ENCODE measurements at regions not wholly inside any gene's neighbourhood (a gene's known extent, or its start where the extent isn't known, plus 50 kb on each side); places are given as distances from the start of the nearest gene placed in this dataset.

GRCh38 chr20:57948180-57948955 is 238.6 kb upstream of the PMEPA1 start (continued):
- TF ChIP-seq ELF1 (IDR thresholded peaks at IDR 0.05; ENCODE audit: borderline replicate concordance, low read depth) (no peak), JUND (IDR thresholded peaks at IDR 0.05) (no peak), YY1 (IDR thresholded peaks at IDR 0.05; ENCODE audit: extremely low read depth, insufficient replicate concordance, low read depth, low read length) (no peak), POLR2A (IDR thresholded peaks at IDR 0.05; ENCODE audit: borderline replicate concordance, extremely low read depth, insufficient read depth, insufficient read length) (no peak), CBX3 (IDR thresholded peaks at IDR 0.05; ENCODE audit: low read depth) (no peak), ZFX (IDR thresholded peaks at IDR 0.05) (no peak), CEBPB (IDR thresholded peaks at IDR 0.05; ENCODE audit: low read depth) (no peak)

GRCh38 chr20:57947421-57948179 is 237.8 kb upstream of the PMEPA1 start:
- H3K27me3 ChIP-seq (ENCODE audit: insufficient read depth, low read length): 0 out of 2 replicates have a peak, but pooled peaks cover 6% of the 10 kb centered on the region
- H3K9ac ChIP-seq (ENCODE audit: low read length): no peak overlapping the region
- no TSS peak for BruUV-seq (replicated peaks)
- H2AFZ ChIP-seq (ENCODE audit: low read depth, low read length, poor library complexity, severe bottlenecking): no peak overlapping the region
- no peak overlapping the region for H3K4me3 ChIP-seq (replicated peaks in 1 of 2; ENCODE audit: low read depth in 1 of 2, low read length in 2 of 2)
- DNase-seq (ENCODE audit: low read depth, low spot score): no peak
- no peaks in the 10 kb centered on the region for H3K79me2 ChIP-seq (ENCODE audit: insufficient read depth, low read length)
- no peaks in the 10 kb centered on the region for H3K36me3 ChIP-seq (ENCODE audit: control insufficient read depth in 1 of 2, insufficient read depth in 2 of 2, low read length in 2 of 2)
- no peaks in the 10 kb centered on the region for H4K20me1 ChIP-seq (ENCODE audit: insufficient read depth)
- no peaks in the 10 kb centered on the region for H3K4me1 ChIP-seq (ENCODE audit: control insufficient read depth in 1 of 2, insufficient read depth in 2 of 2, low read length in 2 of 2)
- H3K27ac ChIP-seq (ENCODE audit: low read depth, low read length): no peak overlapping the region
- no peaks in the 10 kb centered on the region for H3K9me3 ChIP-seq (ENCODE audit: control insufficient read depth in 1 of 2, insufficient read depth in 1 of 2, low read depth in 1 of 2, low read length in 2 of 2)
- no peaks in the 10 kb centered on the region for H3K9me2 ChIP-seq (ENCODE audit: insufficient read depth)
- intact Hi-C loops (cut with micrococcal nuclease): no loop called here
- TF ChIP-seq EZH2phosphoT487 (IDR thresholded peaks at IDR 0.05; ENCODE audit: borderline replicate concordance): no peak
- TF ChIP-seq EZH2 (IDR thresholded peaks at IDR 0.05): no peak
- no peak for TF ChIP-seq ZNF274 (IDR thresholded peaks at IDR 0.05; ENCODE audit: low read depth, low read length)
- no peak for TF ChIP-seq YY1 (IDR thresholded peaks at IDR 0.05; ENCODE audit: extremely low read depth, insufficient replicate concordance, low read depth, low read length)
- TF ChIP-seq ZFX (IDR thresholded peaks at IDR 0.05): no peak
- no peak for TF ChIP-seq ELF1 (IDR thresholded peaks at IDR 0.05; ENCODE audit: borderline replicate concordance, low read depth)
- RAD21 ChIA-PET (ENCODE audit: low non-redundant PET in 1 of 2, low total read pairs in 2 of 2, uncharacterized antibody in 2 of 2, unreplicated experiment in 2 of 2): no interaction called here
- no peak overlapping the region for H3K4me2 ChIP-seq (ENCODE audit: low read length)
- no peak for ATAC-seq
- POLR2A ChIA-PET: no interaction called here
- CTCF ChIA-PET: no interaction called here

Measured in HCT116 (cell line).